ENCODE measurements at regions not wholly inside any gene's neighbourhood (a gene's known extent, or its start where the extent isn't known, plus 50 kb on each side); places are given as distances from the start of the nearest gene placed in this dataset.

- TF ChIP-seq, protein P1, sequence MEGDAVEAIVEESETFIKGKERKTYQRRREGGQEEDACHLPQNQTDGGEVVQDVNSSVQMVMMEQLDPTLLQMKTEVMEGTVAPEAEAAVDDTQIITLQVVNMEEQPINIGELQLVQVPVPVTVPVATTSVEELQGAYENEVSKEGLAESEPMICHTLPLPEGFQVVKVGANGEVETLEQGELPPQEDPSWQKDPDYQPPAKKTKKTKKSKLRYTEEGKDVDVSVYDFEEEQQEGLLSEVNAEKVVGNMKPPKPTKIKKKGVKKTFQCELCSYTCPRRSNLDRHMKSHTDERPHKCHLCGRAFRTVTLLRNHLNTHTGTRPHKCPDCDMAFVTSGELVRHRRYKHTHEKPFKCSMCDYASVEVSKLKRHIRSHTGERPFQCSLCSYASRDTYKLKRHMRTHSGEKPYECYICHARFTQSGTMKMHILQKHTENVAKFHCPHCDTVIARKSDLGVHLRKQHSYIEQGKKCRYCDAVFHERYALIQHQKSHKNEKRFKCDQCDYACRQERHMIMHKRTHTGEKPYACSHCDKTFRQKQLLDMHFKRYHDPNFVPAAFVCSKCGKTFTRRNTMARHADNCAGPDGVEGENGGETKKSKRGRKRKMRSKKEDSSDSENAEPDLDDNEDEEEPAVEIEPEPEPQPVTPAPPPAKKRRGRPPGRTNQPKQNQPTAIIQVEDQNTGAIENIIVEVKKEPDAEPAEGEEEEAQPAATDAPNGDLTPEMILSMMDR (IDR thresholded peaks at IDR 0.05), result no peak
- no peak for TF ChIP-seq POLR2A (IDR thresholded peaks at IDR 0.05)
- TF ChIP-seq POLR2AphosphoS5 (IDR thresholded peaks at IDR 0.05), result no peak
- TF ChIP-seq EP300 (IDR thresholded peaks at IDR 0.05), result no peak
- DNase-seq (ENCODE audit: low spot score in 2 of 2), result no peak
- 35% methylated on average over 1 of the region's 1 CpG for WGBS
Observed at GRCh38 chr10:106500041-106500924, 664.2 kb downstream of the SORCS1 start.

GRCh38 chr10:106499448-106499847, 665.1 kb downstream of the SORCS1 start:
- DNase-seq (ENCODE audit: low spot score in 2 of 2), result no peak
- WGBS, result 86% methylated on average over 2 of the region's 2 CpGs
- Histone ChIP-seq H3K27me3 (no peaks in the 10 kb centered on the region), H3K9me3 (no peaks in the 10 kb centered on the region), H3K4me1 (no peaks in the 10 kb centered on the region), H3K27ac (no peak overlapping the region), H3K4me3 (no peak overlapping the region), H3K36me3 (no peaks in the 10 kb centered on the region)
- TF ChIP-seq POLR2AphosphoS5 (IDR thresholded peaks at IDR 0.05), result no peak
- TF ChIP-seq, protein P1 (IDR thresholded peaks at IDR 0.05), result no peak
- TF ChIP-seq POLR2A (IDR thresholded peaks at IDR 0.05), result no peak

More at GRCh38 chr10:106500041-106500924, 664.2 kb downstream of the SORCS1 start:
- no peaks in the 10 kb centered on the region for H3K36me3 ChIP-seq
- no peak overlapping the region for H3K27ac ChIP-seq
- no peaks in the 10 kb centered on the region for H3K4me1 ChIP-seq
- no peaks in the 10 kb centered on the region for H3K27me3 ChIP-seq
- H3K9me3 ChIP-seq, result no peaks in the 10 kb centered on the region
- no peak overlapping the region for H3K4me3 ChIP-seq

DNA sequence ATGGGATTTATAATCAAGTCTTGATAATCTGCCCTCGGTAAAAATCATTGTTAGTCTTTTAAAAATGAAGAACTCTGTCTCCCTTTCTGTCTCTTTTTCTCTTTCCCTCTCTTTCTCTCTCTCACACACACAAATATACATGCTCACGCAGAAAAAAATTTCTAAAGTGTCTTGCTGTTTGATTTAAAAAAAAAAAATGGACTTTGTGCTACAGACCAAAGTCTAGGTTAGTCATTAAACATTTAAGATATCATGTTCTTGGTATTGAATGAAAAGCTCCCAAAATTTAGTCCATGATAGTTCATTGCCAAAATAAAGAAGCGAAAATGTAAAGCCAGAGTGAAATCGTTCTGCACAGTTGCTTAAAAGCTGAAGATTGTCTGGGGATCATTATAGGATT, 665.8 kb downstream of the SORCS1 start:
- no peaks in the 10 kb centered on the region for H3K36me3 ChIP-seq
- no peak overlapping the region for H3K27ac ChIP-seq
- no peaks in the 10 kb centered on the region for H3K27me3 ChIP-seq
- H3K4me1 ChIP-seq, result no peaks in the 10 kb centered on the region
- DNase-seq (ENCODE audit: low spot score in 2 of 2), result no peak
- 69% methylated on average over 4 of the region's 4 CpGs for WGBS
- TF ChIP-seq, protein P1 (IDR thresholded peaks at IDR 0.05), result no peak
- TF ChIP-seq EP300 (IDR thresholded peaks at IDR 0.05), result no peak
- TF ChIP-seq POLR2A (IDR thresholded peaks at IDR 0.05), result no peak
- TF ChIP-seq POLR2AphosphoS5 (IDR thresholded peaks at IDR 0.05), result no peak
- H3K4me3 ChIP-seq, result no peak overlapping the region
- H3K9me3 ChIP-seq, result no peaks in the 10 kb centered on the region

GRCh38 chr10:106495931-106496330, 668.6 kb downstream of the SORCS1 start:
- no peak for TF ChIP-seq EP300 (IDR thresholded peaks at IDR 0.05)
- TF ChIP-seq, protein P1 (IDR thresholded peaks at IDR 0.05), result no peak
- TF ChIP-seq POLR2A (IDR thresholded peaks at IDR 0.05), result no peak
- TF ChIP-seq POLR2AphosphoS5 (IDR thresholded peaks at IDR 0.05), result no peak
- no peaks in the 10 kb centered on the region for H3K36me3 ChIP-seq
- H3K9me3 ChIP-seq, result no peaks in the 10 kb centered on the region
- no peak overlapping the region for H3K27ac ChIP-seq
- no peak overlapping the region for H3K4me3 ChIP-seq
- WGBS, result 81% methylated on average over 3 of the region's 3 CpGs
- H3K4me1 ChIP-seq, result no peaks in the 10 kb centered on the region
- DNase-seq (ENCODE audit: low spot score in 2 of 2), result no peak
- H3K27me3 ChIP-seq, result no peaks in the 10 kb centered on the region

- Histone ChIP-seq H3K9me3 (no peaks in the 10 kb centered on the region), H3K27me3 (no peaks in the 10 kb centered on the region), H3K36me3 (no peaks in the 10 kb centered on the region), H3K4me1 (no peaks in the 10 kb centered on the region), H3K27ac (no peak overlapping the region), H3K4me3 (no peak overlapping the region)
- 90% methylated on average over 1 of the region's 1 CpG for WGBS
- TF ChIP-seq EP300 (IDR thresholded peaks at IDR 0.05) (no peak), POLR2AphosphoS5 (IDR thresholded peaks at IDR 0.05) (no peak), POLR2A (IDR thresholded peaks at IDR 0.05) (no peak)
- TF ChIP-seq, protein P1 (IDR thresholded peaks at IDR 0.05), result no peak
- DNase-seq (ENCODE audit: low spot score in 2 of 2), result no peak
Observed at GRCh38 chr10:106493751-106494150, 670.8 kb downstream of the SORCS1 start.

Data from suprapubic skin (tissue), 4 donors.